Tibial artery (tissue), 4 donors: ENCODE measurements at regions not wholly inside any gene's neighbourhood (a gene's known extent, or its start where the extent isn't known, plus 50 kb on each side); places are given as distances from the start of the nearest gene placed in this dataset.

ENCODE experiments used
- DNase-seq, 2 donors: peaks; one replicate each; pipeline ENCODE4 v3.0.0-alpha.2; 2019
- H3K27ac ChIP-seq, 2 donors: fragments of 200-600 bp; sonication (generic) in 1 of 2; 1 replicate in 1 of 2; 2 replicates in 1 of 2; pipeline ENCODE4 v1.5.1; 2018 to 2019; ENCODE audit warnings: mild to moderate bottlenecking in 1 of 2
- H3K27me3 ChIP-seq, 2 donors: fragments of 200-600 bp; sonication (generic) in 1 of 2; one replicate each; pipeline versions ENCODE4 v1.5.1 to v1.6.0; 2016 to 2019
- H3K36me3 ChIP-seq, 3 donors: fragments of 200-600 bp; sonication (generic) in 2 of 3; one replicate each; pipeline ENCODE4 v1.5.1; 2016 to 2019; ENCODE audit warnings: mild to moderate bottlenecking in 2 of 3
- H3K4me1 ChIP-seq, 4 donors: fragments of 200-600 bp; sonication (generic) in 2 of 4; 1 replicate in 3 of 4; 2 replicates in 1 of 4; pipeline ENCODE4 v1.5.1; 2016 to 2019
- H3K4me3 ChIP-seq, 2 donors: fragments of 200-600 bp; sonication (generic) in 1 of 2; 1 replicate in 1 of 2; 2 replicates in 1 of 2; pipeline ENCODE4 v1.5.1; 2018 to 2019; ENCODE audit warnings: mild to moderate bottlenecking in 2 of 2
- H3K9me3 ChIP-seq, 3 donors: fragments of 200-600 bp; sonication (generic) in 1 of 3; one replicate each; pipeline ENCODE4 v1.5.1; 2016 to 2019
- intact Hi-C: fragments of 100-400 bp; cut with DNase I; formaldehyde crosslinking; loops from one replicate; pipeline ENCODE4 v1.15.0; 2023; ENCODE audit warnings: low total_unique reads
- TF ChIP-seq, protein P1 (sequence below), 2 experiments: fragments of 200-600 bp in 1 of 2; fragments of 450-650 bp in 1 of 2; IDR thresholded peaks; one replicate each; pipeline ENCODE4 v1.5.1; 2017 to 2019; ENCODE audit warnings: antibody characterized with exemption in 2 of 2, mild to moderate bottlenecking in 1 of 2, moderate library complexity in 1 of 2

DNA sequence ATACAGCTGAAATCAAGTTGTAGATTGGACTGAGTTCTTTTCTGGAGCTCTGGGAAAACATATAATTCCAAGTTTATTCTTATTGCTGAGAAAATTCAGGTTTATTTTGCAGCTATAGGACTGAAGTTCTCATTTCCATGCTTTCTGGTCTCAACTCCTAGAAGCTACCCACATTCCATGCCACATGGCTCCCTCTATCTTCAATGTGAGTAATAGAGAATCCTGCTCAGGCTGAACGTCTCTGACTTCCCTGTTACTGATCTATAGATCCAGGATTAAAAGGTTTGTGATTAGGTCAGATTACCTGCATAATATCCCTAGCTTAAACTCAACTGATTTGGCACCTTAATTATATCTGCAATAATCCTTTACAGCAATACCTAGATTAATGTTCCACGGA is 453.8 kb upstream of the MC4R start:
- Histone ChIP-seq H3K4me3 (no peak overlapping the region), H3K27ac (no peak overlapping the region), H3K9me3 (no peaks in the 10 kb centered on the region), H3K27me3 (no peaks in the 10 kb centered on the region), H3K4me1 (no peaks in the 10 kb centered on the region), H3K36me3 (no peaks in the 10 kb centered on the region)
- TF ChIP-seq, protein P1, sequence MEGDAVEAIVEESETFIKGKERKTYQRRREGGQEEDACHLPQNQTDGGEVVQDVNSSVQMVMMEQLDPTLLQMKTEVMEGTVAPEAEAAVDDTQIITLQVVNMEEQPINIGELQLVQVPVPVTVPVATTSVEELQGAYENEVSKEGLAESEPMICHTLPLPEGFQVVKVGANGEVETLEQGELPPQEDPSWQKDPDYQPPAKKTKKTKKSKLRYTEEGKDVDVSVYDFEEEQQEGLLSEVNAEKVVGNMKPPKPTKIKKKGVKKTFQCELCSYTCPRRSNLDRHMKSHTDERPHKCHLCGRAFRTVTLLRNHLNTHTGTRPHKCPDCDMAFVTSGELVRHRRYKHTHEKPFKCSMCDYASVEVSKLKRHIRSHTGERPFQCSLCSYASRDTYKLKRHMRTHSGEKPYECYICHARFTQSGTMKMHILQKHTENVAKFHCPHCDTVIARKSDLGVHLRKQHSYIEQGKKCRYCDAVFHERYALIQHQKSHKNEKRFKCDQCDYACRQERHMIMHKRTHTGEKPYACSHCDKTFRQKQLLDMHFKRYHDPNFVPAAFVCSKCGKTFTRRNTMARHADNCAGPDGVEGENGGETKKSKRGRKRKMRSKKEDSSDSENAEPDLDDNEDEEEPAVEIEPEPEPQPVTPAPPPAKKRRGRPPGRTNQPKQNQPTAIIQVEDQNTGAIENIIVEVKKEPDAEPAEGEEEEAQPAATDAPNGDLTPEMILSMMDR (IDR thresholded peaks at IDR 0.05): no peak
- DNase-seq: no peak
- intact Hi-C loops: no loop called here

DNA sequence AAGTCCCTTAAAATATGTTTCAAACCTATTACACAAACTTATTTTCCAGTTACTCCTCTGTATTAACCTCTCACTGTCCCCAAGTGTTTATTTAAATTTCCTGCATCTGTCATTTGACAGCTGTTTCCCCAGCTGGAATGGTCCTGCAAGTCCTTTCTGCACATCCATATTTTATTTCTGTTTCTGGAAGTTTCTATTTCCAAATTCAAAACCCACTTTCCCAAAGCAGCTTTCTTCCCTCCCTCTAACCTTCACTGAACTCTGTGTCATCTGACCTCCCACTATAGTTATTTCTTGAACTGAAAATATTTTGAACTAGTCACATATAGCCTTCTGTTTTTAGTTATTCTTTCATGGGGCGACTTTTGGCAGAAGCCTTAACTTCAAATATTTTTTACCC is 459.4 kb upstream of the MC4R start:
- DNase-seq: no peak
- no peaks in the 10 kb centered on the region for H3K9me3 ChIP-seq
- TF ChIP-seq, protein P1 (IDR thresholded peaks at IDR 0.05): no peak

DNA sequence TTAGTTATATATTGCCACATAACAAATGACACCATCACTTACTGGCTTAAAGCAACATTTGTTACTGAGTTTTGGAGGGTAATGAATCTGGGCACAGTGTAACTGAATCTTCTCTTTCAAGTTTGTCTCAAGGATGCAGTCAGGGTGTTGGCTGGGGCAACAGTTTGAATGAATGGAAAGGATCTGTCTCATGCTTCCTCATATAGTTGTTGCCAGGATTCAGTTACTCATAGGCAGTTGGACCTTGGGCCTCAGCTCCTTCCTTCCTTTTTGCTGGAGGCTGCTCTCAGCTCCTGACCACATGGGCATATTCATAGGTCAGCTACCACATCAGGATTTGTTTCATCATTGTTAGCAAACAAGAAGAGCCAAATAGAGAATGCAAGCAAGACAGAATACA is 466.1 kb upstream of the MC4R start:
- DNase-seq: no peak
- H3K36me3 ChIP-seq: no peaks in the 10 kb centered on the region
- no peak overlapping the region for H3K4me3 ChIP-seq
- no peaks in the 10 kb centered on the region for H3K9me3 ChIP-seq
- no peak overlapping the region for H3K27ac ChIP-seq
- intact Hi-C loops: no loop called here
- no peaks in the 10 kb centered on the region for H3K27me3 ChIP-seq
- TF ChIP-seq, protein P1 (IDR thresholded peaks at IDR 0.05): no peak
- no peaks in the 10 kb centered on the region for H3K4me1 ChIP-seq

More for the DNA sequence above, 459.4 kb upstream of the MC4R start:
- H3K4me3 ChIP-seq: no peak overlapping the region
- no peaks in the 10 kb centered on the region for H3K27me3 ChIP-seq
- intact Hi-C loops: no loop called here
- H3K36me3 ChIP-seq: no peaks in the 10 kb centered on the region
- H3K27ac ChIP-seq: no peak overlapping the region
- H3K4me1 ChIP-seq: no peaks in the 10 kb centered on the region

DNA sequence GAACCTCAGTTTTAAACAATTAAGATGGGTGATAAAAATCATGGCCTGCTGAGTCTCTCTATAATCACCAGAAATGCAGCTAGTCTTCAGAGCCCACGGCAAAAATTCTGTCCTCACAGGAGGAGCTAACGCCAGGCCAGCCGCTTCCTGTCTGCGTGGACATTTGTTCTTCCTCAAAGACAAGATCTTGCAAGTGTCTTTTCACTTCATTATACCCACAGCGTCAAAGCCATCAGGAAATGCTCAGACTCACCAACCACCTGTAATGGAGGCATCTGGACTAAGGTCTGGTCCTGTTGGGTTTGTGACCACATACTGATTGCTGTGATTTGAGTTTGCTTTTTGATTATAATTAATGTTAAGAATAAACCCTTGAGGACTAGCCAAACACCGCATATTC is 473.8 kb upstream of the MC4R start:
- TF ChIP-seq, protein P1 (IDR thresholded peaks at IDR 0.05): no peak
- H3K27me3 ChIP-seq: no peaks in the 10 kb centered on the region
- H3K4me1 ChIP-seq: peaks cover 0 to 3% (median 0%) of the 10 kb centered on the region in 4 donors
- intact Hi-C loops: no loop called here
- no peaks in the 10 kb centered on the region for H3K9me3 ChIP-seq
- H3K27ac ChIP-seq: no peak overlapping the region
- DNase-seq: no peak
- H3K4me3 ChIP-seq: no peak overlapping the region
- no peaks in the 10 kb centered on the region for H3K36me3 ChIP-seq

DNA sequence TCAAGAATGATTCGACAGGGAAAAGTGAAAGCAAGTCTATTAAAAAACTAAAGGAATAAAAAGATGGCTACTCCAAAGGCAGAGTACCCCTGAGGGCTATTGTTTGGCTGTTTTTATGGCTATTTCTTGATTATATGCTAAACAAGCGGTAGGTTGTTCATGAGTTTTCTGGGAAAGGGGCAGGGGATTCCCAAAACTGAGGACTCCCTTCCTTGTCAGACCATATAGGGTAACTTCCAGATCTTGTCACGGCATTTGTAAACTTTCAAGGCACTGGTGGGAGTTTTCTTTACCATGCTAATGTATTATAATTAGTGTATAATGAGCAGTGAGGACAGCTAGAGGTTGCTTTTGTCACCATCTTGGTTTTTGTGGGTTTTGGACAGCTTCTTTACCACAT is 474.9 kb upstream of the MC4R start:
- no peak for DNase-seq
- H3K27ac ChIP-seq: no peak overlapping the region
- TF ChIP-seq, protein P1 (IDR thresholded peaks at IDR 0.05): no peak
- H3K27me3 ChIP-seq: no peaks in the 10 kb centered on the region
- H3K9me3 ChIP-seq: no peaks in the 10 kb centered on the region
- no peak overlapping the region for H3K4me3 ChIP-seq
- intact Hi-C loops: no loop called here
- peaks cover 0 to 3% (median 0%) of the 10 kb centered on the region in 4 donors for H3K4me1 ChIP-seq
- H3K36me3 ChIP-seq: no peaks in the 10 kb centered on the region

DNA sequence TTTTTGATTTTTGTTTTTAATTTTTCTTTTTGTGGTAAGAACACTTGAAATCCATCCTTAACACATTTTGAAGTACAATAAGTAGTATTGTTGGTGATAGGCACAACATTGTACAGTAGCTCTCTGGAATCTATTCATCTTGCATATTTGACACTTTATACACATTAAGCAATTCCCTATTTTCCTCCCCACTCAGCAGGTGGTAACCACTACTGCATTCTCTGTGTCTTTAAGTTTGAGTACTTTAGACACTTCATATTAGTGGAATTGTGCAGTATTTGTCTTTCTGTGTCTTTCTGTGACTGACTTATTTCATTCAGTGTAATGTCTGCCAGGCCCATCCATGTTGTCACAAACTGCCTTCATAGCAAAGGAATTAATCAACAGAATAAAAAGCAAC is 471.7 kb upstream of the CDH20 start:
- intact Hi-C loops: no loop called here

More for the DNA sequence above, 471.7 kb upstream of the CDH20 start:
- no peaks in the 10 kb centered on the region for H3K27me3 ChIP-seq
- H3K9me3 ChIP-seq: no peaks in the 10 kb centered on the region
- no peak for DNase-seq
- TF ChIP-seq, protein P1 (IDR thresholded peaks at IDR 0.05): no peak
- H3K27ac ChIP-seq: no peak overlapping the region
- H3K36me3 ChIP-seq: no peaks in the 10 kb centered on the region
- no peaks in the 10 kb centered on the region for H3K4me1 ChIP-seq
- no peak overlapping the region for H3K4me3 ChIP-seq
